Tibial nerve (tissue), 4 donors: ENCODE measurements at regions not wholly inside any gene's neighbourhood (a gene's known extent, or its start where the extent isn't known, plus 50 kb on each side); places are given as distances from the start of the nearest gene placed in this dataset.

ENCODE experiments used
- CTCF ChIP-seq, 5 experiments: fragments of 200-600 bp in 3 of 5; fragments of 450-650 bp in 2 of 5; sonication (generic) in 3 of 5; IDR thresholded peaks; one replicate each; pipeline ENCODE4 v1.5.1; 2016 to 2019; ENCODE audit warnings: antibody characterized with exemption in 5 of 5, mild to moderate bottlenecking in 3 of 5, moderate library complexity in 2 of 5
- EP300 ChIP-seq, 2 donors: sonication (generic); formaldehyde crosslinking; IDR thresholded peaks; one replicate each; pipeline ENCODE4 v1.6.1; 2017; ENCODE audit warnings: antibody characterized with exemption in 2 of 2, mild to moderate bottlenecking in 1 of 2
- POLR2A ChIP-seq, 2 donors: fragments of 450-650 bp; IDR thresholded peaks; one replicate each; pipeline ENCODE4 v1.6.1; 2017; ENCODE audit warnings: antibody characterized with exemption in 2 of 2, mild to moderate bottlenecking in 2 of 2, moderate library complexity in 2 of 2

- no peak for TF ChIP-seq CTCF (IDR thresholded peaks at IDR 0.05)
- no peak for TF ChIP-seq POLR2A (IDR thresholded peaks at IDR 0.05)
- no peak for TF ChIP-seq EP300 (IDR thresholded peaks at IDR 0.05)
These were observed 503.5 kb downstream of the ETNK1 start for GRCh38 chr12:23128462-23128861.
